ENCODE measurements at regions not wholly inside any gene's neighbourhood (a gene's known extent, or its start where the extent isn't known, plus 50 kb on each side); places are given as distances from the start of the nearest gene placed in this dataset.
"Not testable (repeated sequence)": the region's sequence is repeated elsewhere in the genome, so short reads cannot be mapped to it uniquely, and the experiment has no call there.

- no peak for DNase-seq (ENCODE audit: insufficient read length, low spot score)
- no peak for TF ChIP-seq POLR2A (IDR thresholded peaks at IDR 0.05; ENCODE audit: low read depth, low read length)
- no peak for FAIRE-seq
These were observed 237.8 kb upstream of the ARSJ start for GRCh38 chr4:114217150-114217817.

- DNase-seq (ENCODE audit: insufficient read length, low spot score) (no peak), FAIRE-seq (no peak)
- TF ChIP-seq POLR2A (IDR thresholded peaks at IDR 0.05; ENCODE audit: low read depth, low read length), result no peak
These were observed 244.1 kb upstream of the ARSJ start for GRCh38 chr4:114223580-114223979.

GRCh38 chr4:114225436-114225835 is 246.0 kb upstream of the ARSJ start:
- FAIRE-seq (no peak), DNase-seq (ENCODE audit: insufficient read length, low spot score) (no peak)
- no peak for TF ChIP-seq POLR2A (IDR thresholded peaks at IDR 0.05; ENCODE audit: low read depth, low read length)

- DNase-seq (ENCODE audit: insufficient read length, low spot score) (no peak), FAIRE-seq (no peak)
- TF ChIP-seq POLR2A (IDR thresholded peaks at IDR 0.05; ENCODE audit: low read depth, low read length), result no peak
These were observed 246.7 kb upstream of the ARSJ start for GRCh38 chr4:114226179-114226578.

GRCh38 chr4:114226968-114227760 is 247.7 kb upstream of the ARSJ start:
- TF ChIP-seq POLR2A (IDR thresholded peaks at IDR 0.05; ENCODE audit: low read depth, low read length), result no peak
- FAIRE-seq (no peak), DNase-seq (ENCODE audit: insufficient read length, low spot score) (no peak)

GRCh38 chr4:114229706-114230105 is 250.3 kb upstream of the ARSJ start:
- no peak for TF ChIP-seq POLR2A (IDR thresholded peaks at IDR 0.05; ENCODE audit: low read depth, low read length)
- DNase-seq (ENCODE audit: insufficient read length, low spot score) (no peak), FAIRE-seq (no peak)

GRCh38 chr4:114236171-114236769 is 256.8 kb upstream of the ARSJ start:
- TF ChIP-seq POLR2A (IDR thresholded peaks at IDR 0.05; ENCODE audit: low read depth, low read length), result no peak
- no peak for FAIRE-seq

GRCh38 chr4:114237997-114238396 is 258.6 kb upstream of the ARSJ start:
- TF ChIP-seq POLR2A (IDR thresholded peaks at IDR 0.05; ENCODE audit: low read depth, low read length), result no peak
- DNase-seq (ENCODE audit: insufficient read length, low spot score), result no peak
- FAIRE-seq, result no peak

More at GRCh38 chr4:114236171-114236769, 256.8 kb upstream of the ARSJ start:
- no peak for DNase-seq (ENCODE audit: insufficient read length, low spot score)

- no peak for FAIRE-seq
- DNase-seq (ENCODE audit: insufficient read length, low spot score), result no peak
- no peak for TF ChIP-seq POLR2A (IDR thresholded peaks at IDR 0.05; ENCODE audit: low read depth, low read length)
These were observed 270.1 kb upstream of the ARSJ start for GRCh38 chr4:114249561-114249960.

GRCh38 chr4:114249976-114250375 is 270.5 kb upstream of the ARSJ start:
- DNase-seq (ENCODE audit: insufficient read length, low spot score) (no peak), FAIRE-seq (no peak)
- no peak for TF ChIP-seq POLR2A (IDR thresholded peaks at IDR 0.05; ENCODE audit: low read depth, low read length)

- no peak for DNase-seq (ENCODE audit: insufficient read length, low spot score)
- no peak for TF ChIP-seq POLR2A (IDR thresholded peaks at IDR 0.05; ENCODE audit: low read depth, low read length)
- no peak for FAIRE-seq
These were observed 271.0 kb upstream of the ARSJ start for GRCh38 chr4:114250439-114250891.

- DNase-seq (ENCODE audit: insufficient read length, low spot score) (no peak), FAIRE-seq (no peak)
- no peak for TF ChIP-seq POLR2A (IDR thresholded peaks at IDR 0.05; ENCODE audit: low read depth, low read length)
These were observed 271.6 kb upstream of the ARSJ start for GRCh38 chr4:114251020-114251419.

GRCh38 chr4:114252499-114252898 is 273.1 kb upstream of the ARSJ start:
- FAIRE-seq, result no peak
- no peak for TF ChIP-seq POLR2A (IDR thresholded peaks at IDR 0.05; ENCODE audit: low read depth, low read length)
- DNase-seq (ENCODE audit: insufficient read length, low spot score), result no peak

GRCh38 chr4:114257501-114257900 is 278.1 kb upstream of the ARSJ start:
- TF ChIP-seq POLR2A (IDR thresholded peaks at IDR 0.05; ENCODE audit: low read depth, low read length), result no peak
- no peak for DNase-seq (ENCODE audit: insufficient read length, low spot score)
- FAIRE-seq, result no peak

GRCh38 chr4:114262421-114262820 is 283.0 kb upstream of the ARSJ start:
- not testable (repeated sequence) for FAIRE-seq; DNase-seq (ENCODE audit: insufficient read length, low spot score)
